ENCODE measurements at regions not wholly inside any gene's neighbourhood (a gene's known extent, or its start where the extent isn't known, plus 50 kb on each side); places are given as distances from the start of the nearest gene placed in this dataset.

- TF ChIP-seq RAD21 (IDR thresholded peaks at IDR 0.05; ENCODE audit: low read length) (no peak), CTCF (conservative IDR thresholded peaks at IDR 0.05; ENCODE audit: low read depth, low read length) (no peak)
These were observed 273.7 kb downstream of the PTTG2 start for GRCh38 chr4:38233727-38234480.

All from IMR-90 (cell line).